HG03103 (cell line): ENCODE measurements at regions not wholly inside any gene's neighbourhood (a gene's known extent, or its start where the extent isn't known, plus 50 kb on each side); places are given as distances from the start of the nearest gene placed in this dataset.

Experiments
- ATAC-seq: cut with Tn5 transposase; IDR thresholded peaks from one replicate; pipeline ENCODE4 v1.9.1; 2021; ENCODE audit warnings: low read depth; ENCODE audit not compliant: unreplicated experiment

- no peak for ATAC-seq
These were observed 664.9 kb downstream of the TAF11L14 start for GRCh38 chr5:18299166-18299565.

- peak; percentile 89 for ATAC-seq
These were observed 671.1 kb downstream of the TAF11L14 start for GRCh38 chr5:18305288-18305924.

- ATAC-seq = no peak
These were observed 677.0 kb downstream of the TAF11L14 start for GRCh38 chr5:18311266-18311665.

- ATAC-seq = no peak
These were observed 677.8 kb downstream of the TAF11L14 start for GRCh38 chr5:18312016-18312415.

GRCh38 chr5:18314192-18314778 lies 680.0 kb downstream of the TAF11L14 start:
- ATAC-seq = no peak

GRCh38 chr5:18321262-18321942 lies 687.1 kb downstream of the TAF11L14 start:
- no peak for ATAC-seq

GRCh38 chr5:18323891-18324290 lies 689.6 kb downstream of the TAF11L14 start:
- ATAC-seq = no peak

- no peak for ATAC-seq
These were observed 691.2 kb downstream of the TAF11L14 start for GRCh38 chr5:18325431-18325830.

- ATAC-seq = no peak
These were observed 695.1 kb downstream of the TAF11L14 start for GRCh38 chr5:18329328-18329727.

GRCh38 chr5:18333841-18334240 lies 699.6 kb downstream of the TAF11L14 start:
- no peak for ATAC-seq

GRCh38 chr5:18334949-18335348 lies 700.7 kb downstream of the TAF11L14 start:
- no peak for ATAC-seq

- ATAC-seq = no peak
These were observed 720.6 kb downstream of the TAF11L14 start for GRCh38 chr5:18354828-18355227.

GRCh38 chr5:18357486-18357885 lies 723.2 kb downstream of the TAF11L14 start:
- no peak for ATAC-seq

- no peak for ATAC-seq
These were observed 732.0 kb downstream of the TAF11L14 start for GRCh38 chr5:18366234-18366633.

GRCh38 chr5:18370531-18370930 lies 736.3 kb downstream of the TAF11L14 start:
- no peak for ATAC-seq

GRCh38 chr5:18375641-18376040 lies 741.4 kb downstream of the TAF11L14 start:
- ATAC-seq = no peak

- ATAC-seq = no peak
These were observed 743.8 kb downstream of the TAF11L14 start for GRCh38 chr5:18378066-18378465.

- ATAC-seq = no peak
These were observed 744.9 kb downstream of the TAF11L14 start for GRCh38 chr5:18379189-18379588.

- ATAC-seq = no peak
These were observed 746.6 kb downstream of the TAF11L14 start for GRCh38 chr5:18380729-18381362.

GRCh38 chr5:18393565-18394442 lies 759.5 kb downstream of the TAF11L14 start:
- ATAC-seq = peak; percentile 71

- no peak for ATAC-seq
These were observed 760.2 kb downstream of the TAF11L14 start for GRCh38 chr5:18394443-18394804.
